HEK293 (cell line): ENCODE measurements at regions not wholly inside any gene's neighbourhood (a gene's known extent, or its start where the extent isn't known, plus 50 kb on each side); places are given as distances from the start of the nearest gene placed in this dataset.

Experiments
- CTCF ChIA-PET: fragments of 350-600 bp; formaldehyde crosslinking; extraction: SDS; loops from one replicate; lab custom pipeline; 2021; ENCODE audit warnings: antibody characterized with exemption; lab: Yijun Ruan, JAX
- POLR2A ChIA-PET: fragments of 300-600 bp; formaldehyde crosslinking; extraction: SDS; loops from one replicate; lab custom pipeline; 2020; ENCODE audit warnings: antibody characterized with exemption, inconsistent platforms; lab: Yijun Ruan, JAX
- H3K27ac ChIP-seq: fragments of 200-500 bp; sonication (Bioruptor generic); 2 replicates; pipeline ENCODE4 v1.5.1; 2014; ENCODE audit warnings: low read depth, low read length, control low read depth, inconsistent platforms; ENCODE audit errors: extremely low read depth
- H3K36me3 ChIP-seq, 2 experiments: fragments of 200-500 bp in 1 of 2; sonication (Bioruptor generic) in 1 of 2; 1 replicate in 1 of 2; 2 replicates in 1 of 2; pipeline ENCODE4 v1.5.1; 2014 to 2017; ENCODE audit warnings: inconsistent platforms in 2 of 2, low read length in 2 of 2; ENCODE audit not compliant: control insufficient read depth in 2 of 2, insufficient read depth in 1 of 2
- H3K4me1 ChIP-seq: fragments of 200-500 bp; sonication (Bioruptor generic); 2 replicates; pipeline ENCODE4 v1.5.1; 2014; ENCODE audit warnings: mild to moderate bottlenecking, low read length, inconsistent platforms; ENCODE audit not compliant: control insufficient read depth, insufficient read depth
- H3K4me3 ChIP-seq: 2 replicates; pipeline ENCODE4 v1.5.1; 2011; ENCODE audit warnings: low read depth, mild to moderate bottlenecking, control low read depth, low read length, moderate library complexity
- H3K9me3 ChIP-seq: fragments of 200-500 bp; sonication (Bioruptor generic); 2 replicates; pipeline ENCODE4 v1.5.1; 2014; ENCODE audit warnings: low read depth, low read length, inconsistent platforms; ENCODE audit not compliant: control insufficient read depth, insufficient read depth
- GLI2 ChIP-seq: fragments of 450-650 bp; formaldehyde crosslinking; IDR thresholded peaks from 2 replicates; pipeline ENCODE4; 2017; ENCODE audit warnings: missing biosample characterization, missing genetic modification characterization, low read depth, borderline replicate concordance
- KLF7 ChIP-seq: fragments of 450-650 bp; formaldehyde crosslinking; IDR thresholded peaks from 2 replicates; pipeline ENCODE4 v1.5.1; 2016; ENCODE audit warnings: missing biosample characterization, missing genetic modification characterization, borderline replicate concordance
- REPIN1 ChIP-seq: fragments of 450-650 bp; formaldehyde crosslinking; IDR thresholded peaks from 2 replicates; pipeline ENCODE4 v1.5.1; 2017; ENCODE audit warnings: missing biosample characterization, missing genetic modification characterization, low read depth
- TCF7L2 ChIP-seq: IDR thresholded peaks from 2 replicates; pipeline ENCODE4 v1.6.1; 2011; ENCODE audit warnings: low read depth, mild to moderate bottlenecking, inconsistent platforms, low read length, moderate library complexity, borderline replicate concordance
- ZIC2 ChIP-seq: fragments of 450-650 bp; formaldehyde crosslinking; IDR thresholded peaks from 2 replicates; pipeline ENCODE4 v1.5.1; 2016; ENCODE audit warnings: missing biosample characterization, missing genetic modification characterization
- ZNF10 ChIP-seq: fragments of 450-650 bp; formaldehyde crosslinking; IDR thresholded peaks from 2 replicates; pipeline ENCODE4 v1.5.1; 2017; ENCODE audit warnings: missing biosample characterization, missing genetic modification characterization
- ZNF202 ChIP-seq: fragments of 450-650 bp; formaldehyde crosslinking; IDR thresholded peaks from 2 replicates; pipeline ENCODE4 v1.5.1; 2016; ENCODE audit warnings: missing biosample characterization, missing genetic modification characterization, borderline replicate concordance
- ZNF24 ChIP-seq: fragments of 450-650 bp; formaldehyde crosslinking; IDR thresholded peaks from 2 replicates; pipeline ENCODE4 v1.5.1; 2016; ENCODE audit warnings: missing biosample characterization, missing genetic modification characterization
- ZNF501 ChIP-seq: fragments of 450-650 bp; formaldehyde crosslinking; IDR thresholded peaks from 2 replicates; pipeline ENCODE4 v1.5.1; 2016; ENCODE audit warnings: missing biosample characterization, missing genetic modification characterization
- ZNF548 ChIP-seq: fragments of 450-650 bp; formaldehyde crosslinking; IDR thresholded peaks from 2 replicates; pipeline ENCODE4 v1.5.1; 2016; ENCODE audit warnings: missing biosample characterization, missing genetic modification characterization
- ZNF610 ChIP-seq: fragments of 450-650 bp; formaldehyde crosslinking; IDR thresholded peaks from 2 replicates; pipeline ENCODE4 v1.5.1; 2016; ENCODE audit warnings: missing biosample characterization, missing genetic modification characterization, borderline replicate concordance
- ZNF623 ChIP-seq: fragments of 450-650 bp; formaldehyde crosslinking; IDR thresholded peaks from 2 replicates; pipeline ENCODE4 v1.5.1; 2016; ENCODE audit warnings: missing biosample characterization, missing genetic modification characterization
- ZNF629 ChIP-seq: fragments of 450-650 bp; formaldehyde crosslinking; IDR thresholded peaks from 2 replicates; pipeline ENCODE4 v1.5.1; 2017; ENCODE audit warnings: missing biosample characterization, missing genetic modification characterization
- TF ChIP-seq, protein P1 (sequence below): sonication (generic); formaldehyde crosslinking; IDR thresholded peaks from 2 replicates; pipeline ENCODE4 v1.8.1; 2022; ENCODE audit warnings: mild to moderate bottlenecking, moderate library complexity, missing genetic modification reagents
- TF ChIP-seq, protein P2 (sequence below): fragments of 450-650 bp; formaldehyde crosslinking; conservative IDR thresholded peaks from 2 replicates; pipeline ENCODE4 v1.5.1; 2016; ENCODE audit warnings: low read depth, missing biosample characterization, missing genetic modification characterization
- TF ChIP-seq, protein P3 (sequence below): fragments of 450-650 bp; formaldehyde crosslinking; IDR thresholded peaks from 2 replicates; pipeline ENCODE4 v1.5.1; 2016; ENCODE audit warnings: missing biosample characterization, missing genetic modification characterization
- TF ChIP-seq, protein P4 (sequence below): fragments of 450-650 bp; formaldehyde crosslinking; IDR thresholded peaks from 2 replicates; pipeline ENCODE4 v1.5.1; 2016; ENCODE audit warnings: missing biosample characterization, missing genetic modification characterization, low read depth
- TF ChIP-seq, protein P5 (sequence below): fragments of 450-650 bp; formaldehyde crosslinking; IDR thresholded peaks from 2 replicates; pipeline ENCODE4 v1.5.1; 2016; ENCODE audit warnings: missing biosample characterization, missing genetic modification characterization

DNA sequence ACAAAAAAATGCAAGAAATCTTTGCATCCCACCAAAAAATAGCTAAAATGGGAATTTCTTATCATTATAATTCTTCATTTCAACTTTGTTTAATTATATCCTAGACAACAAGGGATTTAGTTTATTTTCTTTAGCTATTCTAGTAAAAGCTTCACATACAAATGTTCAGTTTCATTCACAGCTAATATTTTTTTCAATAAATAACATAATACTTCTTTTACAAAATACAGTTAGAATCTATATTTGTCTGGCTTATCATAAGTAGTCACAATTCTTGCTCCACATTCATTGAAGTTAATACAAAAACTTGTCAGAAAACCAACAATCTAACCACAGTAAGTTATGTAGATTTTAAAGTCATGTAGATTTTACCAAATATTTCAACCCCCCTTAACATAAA lies 414.4 kb downstream of the FAT4 start:
- Histone ChIP-seq H3K9me3 (no peaks in the 10 kb centered on the region), H3K27ac (no peak overlapping the region), H3K36me3 (no peaks in the 10 kb centered on the region), H3K4me3 (no peak overlapping the region), H3K4me1 (no peaks in the 10 kb centered on the region)
- ChIA-PET POLR2A (no interaction called here), CTCF (interaction anchor here (0.6 kb wide), 1 partner anchor 614 kb away, joined by 3 read pairs; no protein-coding TSS in a partner anchor)
- TF ChIP-seq ZNF629 = no peak
- TF ChIP-seq GLI2 = no peak
- TF ChIP-seq, protein P1, sequence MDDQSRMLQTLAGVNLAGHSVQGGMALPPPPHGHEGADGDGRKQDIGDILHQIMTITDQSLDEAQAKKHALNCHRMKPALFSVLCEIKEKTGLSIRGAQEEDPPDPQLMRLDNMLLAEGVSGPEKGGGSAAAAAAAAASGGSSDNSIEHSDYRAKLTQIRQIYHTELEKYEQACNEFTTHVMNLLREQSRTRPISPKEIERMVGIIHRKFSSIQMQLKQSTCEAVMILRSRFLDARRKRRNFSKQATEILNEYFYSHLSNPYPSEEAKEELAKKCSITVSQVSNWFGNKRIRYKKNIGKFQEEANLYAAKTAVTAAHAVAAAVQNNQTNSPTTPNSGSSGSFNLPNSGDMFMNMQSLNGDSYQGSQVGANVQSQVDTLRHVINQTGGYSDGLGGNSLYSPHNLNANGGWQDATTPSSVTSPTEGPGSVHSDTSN (CRISPR knock-in tag) = no peak
- TF ChIP-seq, protein P2, sequence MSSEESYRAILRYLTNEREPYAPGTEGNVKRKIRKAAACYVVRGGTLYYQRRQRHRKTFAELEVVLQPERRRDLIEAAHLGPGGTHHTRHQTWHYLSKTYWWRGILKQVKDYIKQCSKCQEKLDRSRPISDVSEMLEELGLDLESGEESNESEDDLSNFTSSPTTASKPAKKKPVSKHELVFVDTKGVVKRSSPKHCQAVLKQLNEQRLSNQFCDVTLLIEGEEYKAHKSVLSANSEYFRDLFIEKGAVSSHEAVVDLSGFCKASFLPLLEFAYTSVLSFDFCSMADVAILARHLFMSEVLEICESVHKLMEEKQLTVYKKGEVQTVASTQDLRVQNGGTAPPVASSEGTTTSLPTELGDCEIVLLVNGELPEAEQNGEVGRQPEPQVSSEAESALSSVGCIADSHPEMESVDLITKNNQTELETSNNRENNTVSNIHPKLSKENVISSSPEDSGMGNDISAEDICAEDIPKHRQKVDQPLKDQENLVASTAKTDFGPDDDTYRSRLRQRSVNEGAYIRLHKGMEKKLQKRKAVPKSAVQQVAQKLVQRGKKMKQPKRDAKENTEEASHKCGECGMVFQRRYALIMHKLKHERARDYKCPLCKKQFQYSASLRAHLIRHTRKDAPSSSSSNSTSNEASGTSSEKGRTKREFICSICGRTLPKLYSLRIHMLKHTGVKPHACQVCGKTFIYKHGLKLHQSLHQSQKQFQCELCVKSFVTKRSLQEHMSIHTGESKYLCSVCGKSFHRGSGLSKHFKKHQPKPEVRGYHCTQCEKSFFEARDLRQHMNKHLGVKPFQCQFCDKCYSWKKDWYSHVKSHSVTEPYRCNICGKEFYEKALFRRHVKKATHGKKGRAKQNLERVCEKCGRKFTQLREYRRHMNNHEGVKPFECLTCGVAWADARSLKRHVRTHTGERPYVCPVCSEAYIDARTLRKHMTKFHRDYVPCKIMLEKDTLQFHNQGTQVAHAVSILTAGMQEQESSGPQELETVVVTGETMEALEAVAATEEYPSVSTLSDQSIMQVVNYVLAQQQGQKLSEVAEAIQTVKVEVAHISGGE (tag by site-specific recombination) = no peak
- TF ChIP-seq, protein P3, sequence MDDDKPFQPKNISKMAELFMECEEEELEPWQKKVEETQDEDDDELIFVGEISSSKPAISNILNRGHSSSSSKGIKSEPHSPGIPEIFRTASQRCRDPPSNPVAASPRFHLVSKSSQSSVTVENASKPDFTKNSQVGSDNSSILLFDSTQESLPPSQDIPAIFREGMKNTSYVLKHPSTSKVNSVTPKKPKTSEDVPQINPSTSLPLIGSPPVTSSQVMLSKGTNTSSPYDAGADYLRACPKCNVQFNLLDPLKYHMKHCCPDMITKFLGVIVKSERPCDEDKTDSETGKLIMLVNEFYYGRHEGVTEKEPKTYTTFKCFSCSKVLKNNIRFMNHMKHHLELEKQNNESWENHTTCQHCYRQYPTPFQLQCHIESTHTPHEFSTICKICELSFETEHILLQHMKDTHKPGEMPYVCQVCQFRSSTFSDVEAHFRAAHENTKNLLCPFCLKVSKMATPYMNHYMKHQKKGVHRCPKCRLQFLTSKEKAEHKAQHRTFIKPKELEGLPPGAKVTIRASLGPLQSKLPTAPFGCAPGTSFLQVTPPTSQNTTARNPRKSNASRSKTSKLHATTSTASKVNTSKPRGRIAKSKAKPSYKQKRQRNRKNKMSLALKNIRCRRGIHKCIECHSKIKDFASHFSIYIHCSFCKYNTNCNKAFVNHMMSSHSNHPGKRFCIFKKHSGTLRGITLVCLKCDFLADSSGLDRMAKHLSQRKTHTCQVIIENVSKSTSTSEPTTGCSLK (tag by site-specific recombination) = no peak
- TF ChIP-seq KLF7 (tag by site-specific recombination) = no peak
- no peak for TF ChIP-seq ZNF10 (tag by site-specific recombination)
- TF ChIP-seq ZNF24 (tag by site-specific recombination) = no peak
- no peak for TF ChIP-seq REPIN1 (tag by site-specific recombination)
- no peak for TF ChIP-seq ZNF202 (tag by site-specific recombination)
- no peak for TF ChIP-seq ZNF610 (tag by site-specific recombination)
- TF ChIP-seq TCF7L2 = no peak
- no peak for TF ChIP-seq ZIC2 (tag by site-specific recombination)
- TF ChIP-seq, protein P4, sequence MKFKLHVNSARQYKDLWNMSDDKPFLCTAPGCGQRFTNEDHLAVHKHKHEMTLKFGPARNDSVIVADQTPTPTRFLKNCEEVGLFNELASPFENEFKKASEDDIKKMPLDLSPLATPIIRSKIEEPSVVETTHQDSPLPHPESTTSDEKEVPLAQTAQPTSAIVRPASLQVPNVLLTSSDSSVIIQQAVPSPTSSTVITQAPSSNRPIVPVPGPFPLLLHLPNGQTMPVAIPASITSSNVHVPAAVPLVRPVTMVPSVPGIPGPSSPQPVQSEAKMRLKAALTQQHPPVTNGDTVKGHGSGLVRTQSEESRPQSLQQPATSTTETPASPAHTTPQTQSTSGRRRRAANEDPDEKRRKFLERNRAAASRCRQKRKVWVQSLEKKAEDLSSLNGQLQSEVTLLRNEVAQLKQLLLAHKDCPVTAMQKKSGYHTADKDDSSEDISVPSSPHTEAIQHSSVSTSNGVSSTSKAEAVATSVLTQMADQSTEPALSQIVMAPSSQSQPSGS = no peak
- no peak for TF ChIP-seq ZNF623
- TF ChIP-seq, protein P5, sequence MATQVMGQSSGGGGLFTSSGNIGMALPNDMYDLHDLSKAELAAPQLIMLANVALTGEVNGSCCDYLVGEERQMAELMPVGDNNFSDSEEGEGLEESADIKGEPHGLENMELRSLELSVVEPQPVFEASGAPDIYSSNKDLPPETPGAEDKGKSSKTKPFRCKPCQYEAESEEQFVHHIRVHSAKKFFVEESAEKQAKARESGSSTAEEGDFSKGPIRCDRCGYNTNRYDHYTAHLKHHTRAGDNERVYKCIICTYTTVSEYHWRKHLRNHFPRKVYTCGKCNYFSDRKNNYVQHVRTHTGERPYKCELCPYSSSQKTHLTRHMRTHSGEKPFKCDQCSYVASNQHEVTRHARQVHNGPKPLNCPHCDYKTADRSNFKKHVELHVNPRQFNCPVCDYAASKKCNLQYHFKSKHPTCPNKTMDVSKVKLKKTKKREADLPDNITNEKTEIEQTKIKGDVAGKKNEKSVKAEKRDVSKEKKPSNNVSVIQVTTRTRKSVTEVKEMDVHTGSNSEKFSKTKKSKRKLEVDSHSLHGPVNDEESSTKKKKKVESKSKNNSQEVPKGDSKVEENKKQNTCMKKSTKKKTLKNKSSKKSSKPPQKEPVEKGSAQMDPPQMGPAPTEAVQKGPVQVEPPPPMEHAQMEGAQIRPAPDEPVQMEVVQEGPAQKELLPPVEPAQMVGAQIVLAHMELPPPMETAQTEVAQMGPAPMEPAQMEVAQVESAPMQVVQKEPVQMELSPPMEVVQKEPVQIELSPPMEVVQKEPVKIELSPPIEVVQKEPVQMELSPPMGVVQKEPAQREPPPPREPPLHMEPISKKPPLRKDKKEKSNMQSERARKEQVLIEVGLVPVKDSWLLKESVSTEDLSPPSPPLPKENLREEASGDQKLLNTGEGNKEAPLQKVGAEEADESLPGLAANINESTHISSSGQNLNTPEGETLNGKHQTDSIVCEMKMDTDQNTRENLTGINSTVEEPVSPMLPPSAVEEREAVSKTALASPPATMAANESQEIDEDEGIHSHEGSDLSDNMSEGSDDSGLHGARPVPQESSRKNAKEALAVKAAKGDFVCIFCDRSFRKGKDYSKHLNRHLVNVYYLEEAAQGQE (tag by site-specific recombination) = no peak
- TF ChIP-seq ZNF548 (tag by site-specific recombination) = no peak
- TF ChIP-seq ZNF501 (tag by site-specific recombination) = no peak
